ENCODE measurements at regions not wholly inside any gene's neighbourhood (a gene's known extent, or its start where the extent isn't known, plus 50 kb on each side); places are given as distances from the start of the nearest gene placed in this dataset.

DNA sequence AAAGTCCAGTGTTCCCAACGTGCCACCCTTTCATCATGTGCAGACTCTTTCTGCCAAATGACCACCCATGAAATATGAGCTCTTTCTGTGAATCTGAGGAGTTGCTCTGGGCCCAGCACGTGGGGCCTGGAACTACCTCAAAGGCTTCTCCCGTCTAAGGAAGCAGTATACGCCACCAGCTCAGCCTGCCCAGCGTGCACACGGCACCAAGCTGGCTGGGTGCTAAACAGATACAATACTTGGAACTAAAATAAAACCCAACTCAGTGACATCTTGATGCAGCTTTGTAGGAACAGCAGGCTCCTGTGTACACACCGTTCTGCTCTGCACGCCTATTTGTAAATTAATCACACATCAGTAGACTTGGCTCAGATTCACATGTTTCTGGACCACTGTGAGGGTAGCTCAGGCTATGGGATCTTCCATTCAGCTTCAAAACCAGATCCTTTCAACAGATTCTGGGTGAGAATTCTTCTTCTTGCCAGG, 74.8 kb downstream of the ARL6IP4 start:
- POLR2A ChIA-PET, result no interaction called here
- H3K9ac ChIP-seq (ENCODE audit: low read length), result no peak overlapping the region
- no peaks in the 10 kb centered on the region for H3K36me3 ChIP-seq (replicated peaks in 1 of 2; ENCODE audit: control extremely low read depth in 1 of 2, control insufficient read depth in 1 of 2, extremely low read depth in 1 of 2, insufficient read depth in 2 of 2, low read length in 1 of 2)
- intact Hi-C loops (cut with micrococcal nuclease), result loop anchor here (5.0 kb wide), 1 partner anchor 97 kb away; the partner anchor contains the start of gene PITPNM2
- H3K27me3 Mint-ChIP-seq, result no peaks in the 10 kb centered on the region
- no peaks in the 10 kb centered on the region for H3K9me3 Mint-ChIP-seq (ENCODE audit: insufficient read depth)
- H2AFZ ChIP-seq (ENCODE audit: insufficient read depth, low read depth, low read length, poor library complexity, severe bottlenecking), result no peak overlapping the region
- no peak overlapping the region for H3K27ac Mint-ChIP-seq
- WGBS (ENCODE audit: insufficient coverage), result 93% methylated on average over 7 of the region's 8 CpGs
- H3K4me2 ChIP-seq (replicated peaks; ENCODE audit: low read depth, low read length, poor library complexity, severe bottlenecking), result no peak overlapping the region
- CTCF ChIA-PET, result interaction anchor here (1.0 to 2.5 kb wide), 4 partner anchors 10 to 182 kb away, joined by 3 to 9 read pairs (median 5); no protein-coding TSS in a partner anchor
- no peaks in the 10 kb centered on the region for H4K20me1 ChIP-seq (ENCODE audit: control insufficient read depth, insufficient read depth, low read length, poor library complexity, severe bottlenecking)
- H3K27ac ChIP-seq (ENCODE audit: low read length in 2 of 2), result no peak overlapping the region
- no peaks in the 10 kb centered on the region for H3K9me3 ChIP-seq (ENCODE audit: control extremely low read depth in 1 of 3, control insufficient read depth in 2 of 3, insufficient read depth in 1 of 3, low read length in 2 of 3)
- no peak overlapping the region for H3K4me3 Mint-ChIP-seq
- DNase-seq, result no peak
- TF ChIP-seq, protein P1, sequence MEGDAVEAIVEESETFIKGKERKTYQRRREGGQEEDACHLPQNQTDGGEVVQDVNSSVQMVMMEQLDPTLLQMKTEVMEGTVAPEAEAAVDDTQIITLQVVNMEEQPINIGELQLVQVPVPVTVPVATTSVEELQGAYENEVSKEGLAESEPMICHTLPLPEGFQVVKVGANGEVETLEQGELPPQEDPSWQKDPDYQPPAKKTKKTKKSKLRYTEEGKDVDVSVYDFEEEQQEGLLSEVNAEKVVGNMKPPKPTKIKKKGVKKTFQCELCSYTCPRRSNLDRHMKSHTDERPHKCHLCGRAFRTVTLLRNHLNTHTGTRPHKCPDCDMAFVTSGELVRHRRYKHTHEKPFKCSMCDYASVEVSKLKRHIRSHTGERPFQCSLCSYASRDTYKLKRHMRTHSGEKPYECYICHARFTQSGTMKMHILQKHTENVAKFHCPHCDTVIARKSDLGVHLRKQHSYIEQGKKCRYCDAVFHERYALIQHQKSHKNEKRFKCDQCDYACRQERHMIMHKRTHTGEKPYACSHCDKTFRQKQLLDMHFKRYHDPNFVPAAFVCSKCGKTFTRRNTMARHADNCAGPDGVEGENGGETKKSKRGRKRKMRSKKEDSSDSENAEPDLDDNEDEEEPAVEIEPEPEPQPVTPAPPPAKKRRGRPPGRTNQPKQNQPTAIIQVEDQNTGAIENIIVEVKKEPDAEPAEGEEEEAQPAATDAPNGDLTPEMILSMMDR (IDR thresholded peaks at IDR 0.05), result no peak
- TF ChIP-seq EZH2 (IDR thresholded peaks at IDR 0.05; ENCODE audit: borderline replicate concordance, insufficient read depth, low read depth, low read length, poor library complexity, severe bottlenecking), result no peak
- no peak for ATAC-seq (ENCODE audit: low read depth)
- H3K4me1 ChIP-seq (ENCODE audit: control insufficient read depth in 2 of 2, insufficient read depth in 2 of 2, low read length in 2 of 2), result peaks cover 11 to 17% of the 10 kb centered on the region in 2 donors
- H3K4me3 ChIP-seq (ENCODE audit: control extremely low read depth in 1 of 5, extremely low read depth in 1 of 5, insufficient read depth in 1 of 5, low read depth in 2 of 5, low read length in 4 of 5), result no peak overlapping the region
- no peaks in the 10 kb centered on the region for H3K27me3 ChIP-seq (replicated peaks in 1 of 4; ENCODE audit: control extremely low read depth in 1 of 4, control insufficient read depth in 3 of 4, insufficient read depth in 4 of 4, low read length in 3 of 4)
- peaks cover 27% of the 10 kb centered on the region for H3K4me1 Mint-ChIP-seq
- peaks cover 11% of the 10 kb centered on the region for H3K79me2 ChIP-seq (ENCODE audit: control insufficient read depth, insufficient read depth, low read length)

DNA sequence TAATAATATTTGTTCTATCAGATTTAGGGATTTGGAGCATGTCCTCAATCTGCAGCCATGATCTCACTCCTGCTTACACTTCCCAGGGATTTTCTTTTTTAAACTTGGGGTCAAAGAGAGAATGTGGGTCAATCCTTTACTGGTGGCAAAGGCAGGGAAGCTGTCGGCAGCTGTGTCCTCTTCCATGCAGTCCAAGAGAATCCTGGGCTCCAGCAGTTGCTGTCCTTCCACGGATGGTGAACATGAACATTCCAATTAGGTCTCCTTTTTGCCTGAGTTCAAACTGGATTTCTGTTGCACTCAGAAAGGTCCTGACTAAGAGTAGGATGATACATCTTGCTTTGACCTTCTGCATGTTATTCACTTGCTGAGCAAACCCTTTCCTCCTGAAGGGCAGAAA, 73.9 kb downstream of the ARL6IP4 start:
- no peak overlapping the region for H3K27ac Mint-ChIP-seq
- Histone ChIP-seq H3K4me3 (ENCODE audit: control extremely low read depth in 1 of 5, extremely low read depth in 1 of 5, insufficient read depth in 1 of 5, low read depth in 2 of 5, low read length in 4 of 5) (no peak overlapping the region), H3K79me2 (ENCODE audit: control insufficient read depth, insufficient read depth, low read length) (peaks cover 9% of the 10 kb centered on the region), H3K36me3 (replicated peaks in 1 of 2; ENCODE audit: control extremely low read depth in 1 of 2, control insufficient read depth in 1 of 2, extremely low read depth in 1 of 2, insufficient read depth in 2 of 2, low read length in 1 of 2) (no peaks in the 10 kb centered on the region), H3K4me2 (replicated peaks; ENCODE audit: low read depth, low read length, poor library complexity, severe bottlenecking) (no peak overlapping the region), H2AFZ (ENCODE audit: insufficient read depth, low read depth, low read length, poor library complexity, severe bottlenecking) (no peak overlapping the region), H4K20me1 (ENCODE audit: control insufficient read depth, insufficient read depth, low read length, poor library complexity, severe bottlenecking) (no peaks in the 10 kb centered on the region), H3K9me3 (ENCODE audit: control extremely low read depth in 1 of 3, control insufficient read depth in 2 of 3, insufficient read depth in 1 of 3, low read length in 2 of 3) (no peaks in the 10 kb centered on the region), H3K4me1 (ENCODE audit: control insufficient read depth in 2 of 2, insufficient read depth in 2 of 2, low read length in 2 of 2) (peaks cover 11 to 15% of the 10 kb centered on the region in 2 donors), H3K27ac (ENCODE audit: low read length in 2 of 2) (no peak overlapping the region), H3K27me3 (replicated peaks in 1 of 4; ENCODE audit: control extremely low read depth in 1 of 4, control insufficient read depth in 3 of 4, insufficient read depth in 4 of 4, low read length in 3 of 4) (no peaks in the 10 kb centered on the region), H3K9ac (ENCODE audit: low read length) (no peak overlapping the region)
- TF ChIP-seq, protein P1 (IDR thresholded peaks at IDR 0.05), result no peak
- no peak for TF ChIP-seq EZH2 (IDR thresholded peaks at IDR 0.05; ENCODE audit: borderline replicate concordance, insufficient read depth, low read depth, low read length, poor library complexity, severe bottlenecking)
- DNase-seq (no peak), ATAC-seq (ENCODE audit: low read depth) (no peak)
- H3K4me3 Mint-ChIP-seq, result no peak overlapping the region
- CTCF ChIA-PET, result interaction anchor here (2.5 kb wide), 1 partner anchor 9 kb away, joined by 6 read pairs; no protein-coding TSS in a partner anchor
- POLR2A ChIA-PET, result no interaction called here
- intact Hi-C loops (cut with micrococcal nuclease), result no loop called here
- WGBS (ENCODE audit: insufficient coverage), result 100% methylated on average over 2 of the region's 2 CpGs
- H3K4me1 Mint-ChIP-seq, result peaks cover 22% of the 10 kb centered on the region
- H3K27me3 Mint-ChIP-seq, result no peaks in the 10 kb centered on the region
- H3K9me3 Mint-ChIP-seq (ENCODE audit: insufficient read depth), result no peaks in the 10 kb centered on the region

Data from B cell (primary cell).